NT2/D1 (cell line): ENCODE measurements at regions not wholly inside any gene's neighbourhood (a gene's known extent, or its start where the extent isn't known, plus 50 kb on each side); places are given as distances from the start of the nearest gene placed in this dataset.

Experiments
- DNase-seq: peaks from one replicate; pipeline ENCODE4 v3.0.0-alpha.2; 2011; ENCODE audit warnings: low read depth, low spot score
- H3K27me3 ChIP-seq: 2 replicates; pipeline ENCODE4 v1.6.0; 2011; ENCODE audit warnings: mild to moderate bottlenecking; ENCODE audit not compliant: insufficient read length, insufficient read depth
- H3K36me3 ChIP-seq: 2 replicates; pipeline ENCODE4 v1.6.1; 2011; ENCODE audit warnings: mild to moderate bottlenecking, low read length, mixed read lengths; ENCODE audit not compliant: insufficient read depth, insufficient read length
- H3K4me1 ChIP-seq: 2 replicates; pipeline ENCODE4 v1.5.1; 2011; ENCODE audit not compliant: insufficient read depth, insufficient read length
- H3K4me3 ChIP-seq: 2 replicates; pipeline ENCODE4 v1.5.1; 2011; ENCODE audit warnings: low read depth; ENCODE audit not compliant: insufficient read length
- H3K9ac ChIP-seq: 2 replicates; pipeline ENCODE4 v1.6.0; 2011; ENCODE audit warnings: low read depth; ENCODE audit not compliant: insufficient read length
- H3K9me3 ChIP-seq: 2 replicates; pipeline ENCODE4 v1.5.1; 2011; ENCODE audit warnings: mild to moderate bottlenecking, low read length; ENCODE audit not compliant: insufficient read depth
- SUZ12 ChIP-seq: IDR thresholded peaks from 2 replicates; pipeline ENCODE4 v1.6.1; 2011; ENCODE audit not compliant: insufficient read length, insufficient read depth; ENCODE audit errors: extremely low read depth
- YY1 ChIP-seq: IDR thresholded peaks from 2 replicates; pipeline ENCODE4 v1.6.1; 2011; ENCODE audit not compliant: insufficient read length, insufficient read depth
- ZNF274 ChIP-seq: IDR thresholded peaks from 2 replicates; pipeline ENCODE4 v1.6.1; 2011; ENCODE audit warnings: mild to moderate bottlenecking, low read depth, low read length

DNA sequence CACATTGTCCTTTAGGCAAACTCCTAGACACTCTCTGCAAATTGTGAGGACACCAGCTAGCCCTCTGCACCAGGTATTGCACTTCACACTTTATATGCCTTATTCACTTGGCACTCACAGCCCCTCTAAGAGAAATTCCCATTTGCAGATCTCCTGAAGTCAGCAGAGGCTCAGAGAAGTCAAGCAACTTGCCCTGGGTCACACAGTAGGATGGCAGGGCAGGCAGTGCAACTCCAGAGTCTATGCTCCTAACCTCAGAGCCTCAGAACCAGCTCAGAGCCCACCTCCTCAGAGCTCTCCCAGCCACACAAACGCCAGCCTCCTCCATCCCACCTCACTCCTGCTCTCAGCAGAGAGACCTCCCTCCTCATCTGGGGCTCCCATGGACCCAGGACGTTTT, 52.4 kb upstream of the BLCAP start:
- no peak overlapping the region for H3K9ac ChIP-seq
- no peak overlapping the region for H3K4me3 ChIP-seq
- DNase-seq = no peak
- no peaks in the 10 kb centered on the region for H3K27me3 ChIP-seq
- H3K9me3 ChIP-seq = no peaks in the 10 kb centered on the region
- no peaks in the 10 kb centered on the region for H3K4me1 ChIP-seq
- TF ChIP-seq SUZ12 = no peak
- no peak for TF ChIP-seq ZNF274
- TF ChIP-seq YY1 = no peak
- no peaks in the 10 kb centered on the region for H3K36me3 ChIP-seq

DNA sequence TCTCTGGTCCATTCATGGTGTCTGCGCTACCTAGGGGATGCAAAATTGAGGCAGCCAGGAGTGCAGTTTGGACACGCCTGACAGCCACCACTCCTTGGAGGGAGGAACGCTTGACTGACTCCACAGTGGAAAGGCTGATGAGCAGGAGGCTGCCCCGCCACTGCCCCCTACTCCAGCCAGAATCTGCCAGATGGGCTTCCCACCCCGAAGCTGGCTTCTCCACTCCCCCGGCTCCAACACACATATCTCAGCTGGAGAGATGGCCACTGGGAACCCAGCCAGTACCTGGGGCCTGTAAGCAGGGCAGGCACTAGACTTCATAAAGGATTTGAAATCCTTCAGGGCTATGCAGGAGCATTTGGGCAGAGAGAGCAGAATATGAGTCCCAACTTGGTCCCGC, 51.4 kb upstream of the BLCAP start:
- TF ChIP-seq YY1 = no peak
- TF ChIP-seq ZNF274 = no peak
- TF ChIP-seq SUZ12 = no peak
- no peaks in the 10 kb centered on the region for H3K36me3 ChIP-seq
- no peak for DNase-seq
- H3K4me1 ChIP-seq = no peaks in the 10 kb centered on the region
- H3K9ac ChIP-seq = no peak overlapping the region
- no peaks in the 10 kb centered on the region for H3K27me3 ChIP-seq
- no peak overlapping the region for H3K4me3 ChIP-seq
- no peaks in the 10 kb centered on the region for H3K9me3 ChIP-seq

DNA sequence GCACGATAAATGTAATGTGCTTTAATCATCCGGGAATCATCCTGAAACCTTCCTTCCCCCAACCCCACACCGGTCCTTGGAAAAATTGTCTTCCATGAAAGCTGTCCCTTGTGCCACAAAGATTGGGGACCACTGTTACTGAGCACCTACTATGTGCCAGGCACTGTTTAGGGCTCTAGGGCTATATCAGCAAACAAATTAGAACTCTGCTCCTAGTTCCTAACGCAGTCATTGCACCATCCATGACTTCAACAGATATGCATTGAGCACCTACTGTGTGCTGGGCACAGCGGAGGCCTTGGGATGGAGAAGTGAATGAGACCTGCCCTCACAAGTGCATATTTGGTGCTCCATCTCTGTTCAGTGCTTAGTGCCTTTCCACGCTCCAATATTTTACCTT, 50.3 kb upstream of the BLCAP start:
- no peak for DNase-seq
- Histone ChIP-seq H3K9ac (no peak overlapping the region), H3K9me3 (no peaks in the 10 kb centered on the region), H3K4me1 (no peaks in the 10 kb centered on the region), H3K4me3 (no peak overlapping the region), H3K27me3 (no peaks in the 10 kb centered on the region), H3K36me3 (no peaks in the 10 kb centered on the region)
- TF ChIP-seq ZNF274 (no peak), YY1 (no peak), SUZ12 (no peak)
